ENCODE measurements at regions not wholly inside any gene's neighbourhood (a gene's known extent, or its start where the extent isn't known, plus 50 kb on each side); places are given as distances from the start of the nearest gene placed in this dataset.

DNA sequence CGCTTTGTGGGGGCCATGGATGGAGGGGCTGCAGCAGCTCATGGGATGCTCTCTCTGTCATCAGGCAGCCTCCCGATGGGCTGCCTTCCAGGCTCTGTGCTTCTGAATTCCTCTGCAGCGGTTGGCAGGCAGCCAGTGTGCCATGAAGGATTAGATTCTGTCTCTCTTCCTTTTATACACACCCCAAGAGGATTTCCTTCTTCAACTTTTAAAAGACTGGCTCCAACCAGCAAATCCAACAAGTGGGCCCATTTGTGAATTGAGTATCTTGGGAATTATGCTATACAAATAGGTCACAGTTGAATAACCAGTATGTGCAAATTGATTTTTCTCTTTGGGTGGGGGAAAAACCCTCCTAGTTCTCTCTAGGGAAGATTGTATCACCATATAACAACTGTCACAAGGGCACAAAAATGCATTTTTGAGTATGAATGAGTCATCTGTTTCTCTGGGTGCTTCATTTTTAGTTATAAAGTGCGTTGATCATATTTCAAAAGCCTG is 96.8 kb upstream of the FAT1 start:
- Histone ChIP-seq H3K4me1 (replicated peaks in 1 of 4; ENCODE audit: control insufficient read depth in 3 of 4, insufficient read depth in 4 of 4, low read length in 3 of 4) (no peaks in the 10 kb centered on the region), H4K91ac (replicated peaks; ENCODE audit: insufficient read length, low read length) (no peak overlapping the region), H2AK5ac (ENCODE audit: low read depth, low read length) (no peak overlapping the region), H3K79me2 (ENCODE audit: control insufficient read depth in 1 of 2, insufficient read depth in 2 of 2, low read length in 2 of 2) (no peaks in the 10 kb centered on the region), H2BK20ac (ENCODE audit: low read length) (no peak overlapping the region), H4K20me1 (replicated peaks in 1 of 2; ENCODE audit: control insufficient read depth in 1 of 2, insufficient read depth in 2 of 2, low read length in 2 of 2) (no peaks in the 10 kb centered on the region), H4K5ac (ENCODE audit: insufficient read length, low read depth, low read length) (no peak overlapping the region), H3K56ac (replicated peaks; ENCODE audit: insufficient read length, low read depth, low read length) (no peak overlapping the region), H2BK12ac (ENCODE audit: low read depth, low read length) (no peak overlapping the region), H4K8ac (ENCODE audit: extremely low read depth, insufficient read depth, low read length) (no peak overlapping the region), H3K23me2 (ENCODE audit: low read depth, low read length) (no peaks in the 10 kb centered on the region), H2BK15ac (ENCODE audit: low read length) (no peak overlapping the region), H3K4me2 (ENCODE audit: insufficient read depth in 1 of 2, low read depth in 2 of 2, low read length in 2 of 2) (no peak overlapping the region), H2BK120ac (replicated peaks; ENCODE audit: low read depth, low read length) (no peak overlapping the region), H3K27me3 (replicated peaks in 1 of 4; ENCODE audit: control insufficient read depth in 3 of 4, extremely low read depth in 1 of 4, insufficient read depth in 3 of 4, low read length in 3 of 4) (peaks cover 0 to 2% (median 0%) of the 10 kb centered on the region in 4 experiments; a peak in 1 of 7 replicates), H3K4ac (replicated peaks; ENCODE audit: insufficient read length, low read depth, low read length) (no peak overlapping the region), H3K4me3 (ENCODE audit: extremely low read depth in 1 of 4, insufficient read depth in 2 of 4, low read depth in 3 of 4, low read length in 4 of 4) (no peak overlapping the region), H3K18ac (ENCODE audit: extremely low read depth, low read length) (no peak overlapping the region), H2BK5ac (ENCODE audit: low read depth, low read length) (no peak overlapping the region), H2AFZ (ENCODE audit: low read length) (no peak overlapping the region), H3K9me3 (ENCODE audit: insufficient read depth in 2 of 2, low read depth in 1 of 2, low read length in 1 of 2) (no peaks in the 10 kb centered on the region), H3K23ac (ENCODE audit: insufficient read length) (no peak overlapping the region), H3K27ac (ENCODE audit: low read depth, low read length) (no peak overlapping the region), H3K79me1 (ENCODE audit: low read depth, low read length) (no peaks in the 10 kb centered on the region), H3K9ac (replicated peaks in 1 of 4; ENCODE audit: extremely low read depth in 1 of 4, low read depth in 3 of 4, low read length in 3 of 4) (no peak overlapping the region), H3K14ac (ENCODE audit: insufficient read length) (no peak overlapping the region), H3K36me3 (ENCODE audit: control insufficient read depth in 2 of 4, insufficient read depth in 4 of 4, low read length in 3 of 4) (no peaks in the 10 kb centered on the region)
- FAIRE-seq (no peak), DNase-seq (ENCODE audit: low read depth in 1 of 2, low spot score in 2 of 2) (no peak)
- ChIA-PET CTCF (ENCODE audit: partially characterized antibody) (interaction anchor here (0.6 kb wide), 1 partner anchor 63 kb away, joined by 3 read pairs; no protein-coding TSS in a partner anchor), POLR2A (ENCODE audit: partially characterized antibody) (no interaction called here)
- WGBS, 2 experiments (ENCODE audit: extremely low coverage in 1 of 2, insufficient coverage in 1 of 2, insufficient read length in 1 of 2, insufficient replicate concordance in 2 of 2, low coverage in 1 of 2, low lambda C conversion rate in 2 of 2, missing lambda C conversion rate in 1 of 2), result 89% methylated on average over 4 of the region's 4 CpGs; no CpG with 5 or more reads in 1 of the 2 experiments
- TF ChIP-seq YY1 (IDR thresholded peaks at IDR 0.05; ENCODE audit: low read depth, low read length) (no peak), CHD2 (IDR thresholded peaks at IDR 0.05; ENCODE audit: low read length) (no peak), RXRA (IDR thresholded peaks at IDR 0.05; ENCODE audit: insufficient read depth, low read depth, low read length) (no peak), TBP (IDR thresholded peaks at IDR 0.05; ENCODE audit: low read depth, low read length) (no peak), JUND (IDR thresholded peaks at IDR 0.05; ENCODE audit: low read length) (no peak), GABPA (IDR thresholded peaks at IDR 0.05; ENCODE audit: borderline replicate concordance, insufficient read depth, low read length) (no peak), SP1 (IDR thresholded peaks at IDR 0.05; ENCODE audit: low read depth, low read length) (no peak), BRCA1 (IDR thresholded peaks at IDR 0.05; ENCODE audit: low read depth, low read length) (no peak), POLR2A (IDR thresholded peaks at IDR 0.05; ENCODE audit: control extremely low read depth in 1 of 2, low read depth in 2 of 2, low read length in 2 of 2) (no peak), SRF (IDR thresholded peaks at IDR 0.05; ENCODE audit: low read depth, low read length) (no peak), TCF12 (IDR thresholded peaks at IDR 0.05; ENCODE audit: low read depth, low read length) (no peak), TEAD4 (IDR thresholded peaks at IDR 0.05; ENCODE audit: low read depth, low read length) (no peak)
- TF ChIP-seq, protein P1, sequence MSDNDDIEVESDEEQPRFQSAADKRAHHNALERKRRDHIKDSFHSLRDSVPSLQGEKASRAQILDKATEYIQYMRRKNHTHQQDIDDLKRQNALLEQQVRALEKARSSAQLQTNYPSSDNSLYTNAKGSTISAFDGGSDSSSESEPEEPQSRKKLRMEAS (IDR thresholded peaks at IDR 0.05), result no peak
- TF ChIP-seq, protein P2, sequence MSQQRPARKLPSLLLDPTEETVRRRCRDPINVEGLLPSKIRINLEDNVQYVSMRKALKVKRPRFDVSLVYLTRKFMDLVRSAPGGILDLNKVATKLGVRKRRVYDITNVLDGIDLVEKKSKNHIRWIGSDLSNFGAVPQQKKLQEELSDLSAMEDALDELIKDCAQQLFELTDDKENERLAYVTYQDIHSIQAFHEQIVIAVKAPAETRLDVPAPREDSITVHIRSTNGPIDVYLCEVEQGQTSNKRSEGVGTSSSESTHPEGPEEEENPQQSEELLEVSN (IDR thresholded peaks at IDR 0.05), result no peak

All from H1 (cell line).